AG09309 (cell line): ENCODE measurements at regions not wholly inside any gene's neighbourhood (a gene's known extent, or its start where the extent isn't known, plus 50 kb on each side); places are given as distances from the start of the nearest gene placed in this dataset.

Experiments used
- DNase-seq: peaks from one replicate; pipeline ENCODE4 v3.0.0-alpha.2; 2010; ENCODE audit warnings: low read depth
- H3K4me3 ChIP-seq: 2 replicates; pipeline ENCODE4 v1.5.1; 2011; ENCODE audit warnings: mild to moderate bottlenecking, low read depth, low read length, moderate library complexity; ENCODE audit not compliant: control insufficient read depth
- TF ChIP-seq, protein P1 (sequence below): IDR thresholded peaks from 2 replicates; pipeline ENCODE4 v1.5.1; 2011; ENCODE audit warnings: mild to moderate bottlenecking, low read depth, low read length, inconsistent platforms; ENCODE audit not compliant: insufficient read depth, control insufficient read depth; ENCODE audit errors: missing control alignments

DNA sequence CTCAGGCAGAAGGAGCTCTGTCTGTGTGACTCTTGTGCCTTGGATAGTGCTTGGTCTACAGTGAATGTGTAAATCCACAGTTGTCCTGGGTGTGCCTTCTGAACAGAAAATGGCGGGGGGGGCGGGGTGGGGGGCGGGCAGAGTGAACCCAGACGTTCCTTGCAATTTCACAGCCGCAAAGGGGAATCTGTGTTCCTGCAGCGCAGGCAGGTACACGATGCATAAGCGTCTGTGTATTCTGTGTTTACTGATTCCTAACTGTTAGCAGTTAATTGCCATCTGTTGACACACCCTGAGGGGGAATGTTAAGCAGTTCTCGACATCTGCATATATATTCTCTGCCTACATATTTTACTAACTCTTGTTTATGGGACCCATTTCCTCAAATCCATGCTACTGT, 123.5 kb upstream of the ZFHX3 start:
- no peak for DNase-seq
- H3K4me3 ChIP-seq = no peak overlapping the region
- TF ChIP-seq, protein P1, sequence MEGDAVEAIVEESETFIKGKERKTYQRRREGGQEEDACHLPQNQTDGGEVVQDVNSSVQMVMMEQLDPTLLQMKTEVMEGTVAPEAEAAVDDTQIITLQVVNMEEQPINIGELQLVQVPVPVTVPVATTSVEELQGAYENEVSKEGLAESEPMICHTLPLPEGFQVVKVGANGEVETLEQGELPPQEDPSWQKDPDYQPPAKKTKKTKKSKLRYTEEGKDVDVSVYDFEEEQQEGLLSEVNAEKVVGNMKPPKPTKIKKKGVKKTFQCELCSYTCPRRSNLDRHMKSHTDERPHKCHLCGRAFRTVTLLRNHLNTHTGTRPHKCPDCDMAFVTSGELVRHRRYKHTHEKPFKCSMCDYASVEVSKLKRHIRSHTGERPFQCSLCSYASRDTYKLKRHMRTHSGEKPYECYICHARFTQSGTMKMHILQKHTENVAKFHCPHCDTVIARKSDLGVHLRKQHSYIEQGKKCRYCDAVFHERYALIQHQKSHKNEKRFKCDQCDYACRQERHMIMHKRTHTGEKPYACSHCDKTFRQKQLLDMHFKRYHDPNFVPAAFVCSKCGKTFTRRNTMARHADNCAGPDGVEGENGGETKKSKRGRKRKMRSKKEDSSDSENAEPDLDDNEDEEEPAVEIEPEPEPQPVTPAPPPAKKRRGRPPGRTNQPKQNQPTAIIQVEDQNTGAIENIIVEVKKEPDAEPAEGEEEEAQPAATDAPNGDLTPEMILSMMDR = no peak

DNA sequence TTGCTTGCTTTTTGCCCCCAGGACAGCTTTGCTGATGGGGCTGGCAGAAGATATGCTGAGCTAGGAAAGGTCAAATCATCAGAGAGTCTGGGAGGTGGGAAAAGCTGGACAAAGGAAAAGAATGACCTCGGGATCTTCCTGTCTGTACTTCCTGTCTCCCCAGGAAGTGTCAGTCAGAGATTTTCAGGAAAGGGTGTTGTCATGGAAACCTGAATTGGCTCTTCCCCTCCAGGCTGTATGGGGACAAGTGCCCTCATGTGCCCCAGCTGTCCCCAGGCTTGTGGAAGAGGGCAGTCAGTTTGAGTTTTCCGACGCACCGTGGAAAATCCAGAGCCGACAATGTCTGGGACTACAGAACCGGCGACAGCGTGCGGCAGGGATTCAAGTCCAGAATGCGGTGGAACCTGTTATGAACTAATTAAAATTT, 122.7 kb upstream of the ZFHX3 start:
- DNase-seq = no peak
- no peak overlapping the region for H3K4me3 ChIP-seq
- TF ChIP-seq, protein P1 = no peak

DNA sequence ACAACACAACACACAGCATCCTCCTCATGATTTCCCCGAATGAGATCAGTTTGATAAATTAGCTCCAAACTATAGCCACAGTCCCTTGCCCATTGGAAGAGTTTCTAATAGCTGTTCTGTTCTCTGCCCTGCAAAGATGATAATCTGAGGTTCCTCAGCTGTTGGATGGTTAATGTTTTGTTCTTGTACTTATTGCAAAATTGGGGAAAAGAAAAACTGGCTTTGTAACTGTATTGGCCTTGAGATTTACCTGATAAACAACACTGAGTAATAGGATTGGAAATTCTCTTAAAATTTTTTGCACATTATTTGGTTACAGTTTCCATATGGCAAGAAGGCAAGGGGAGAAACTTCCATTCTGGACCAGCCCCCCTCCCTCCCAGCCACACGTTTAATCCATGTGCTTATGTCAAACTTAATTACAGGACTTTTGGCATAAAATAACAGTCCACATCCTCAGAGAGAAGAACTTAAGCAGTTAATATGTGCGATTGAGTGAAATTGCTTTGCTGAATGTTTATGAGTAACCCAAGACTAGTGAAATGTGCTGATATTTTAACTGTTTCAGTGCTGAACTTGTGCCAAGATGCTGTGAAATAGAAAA, 119.1 kb upstream of the ZFHX3 start:
- DNase-seq = no peak
- TF ChIP-seq, protein P1 = no peak
- H3K4me3 ChIP-seq = no peak overlapping the region

DNA sequence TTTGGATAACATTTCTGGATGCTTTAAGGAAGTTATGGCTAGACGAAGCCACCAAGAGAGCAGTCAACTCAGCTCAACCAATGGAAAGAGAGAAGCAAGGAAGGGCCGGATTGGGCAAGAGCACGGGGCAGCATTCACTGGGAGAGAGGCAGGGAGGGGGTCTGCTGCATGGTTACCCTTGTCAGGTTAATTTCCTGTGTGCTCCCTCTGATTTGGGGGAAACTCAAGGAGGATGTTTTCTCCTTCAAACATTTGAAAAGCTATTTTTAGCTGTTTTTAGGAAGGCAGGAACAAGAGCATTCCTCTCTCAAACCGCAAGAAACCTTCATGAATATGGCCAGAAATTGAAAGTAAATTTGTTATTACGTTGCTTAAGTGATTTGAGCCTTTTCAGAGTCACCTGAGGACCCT, 118.5 kb upstream of the ZFHX3 start:
- DNase-seq = no peak
- H3K4me3 ChIP-seq = peak overlapping the region; percentile 27
- TF ChIP-seq, protein P1 = no peak

DNA sequence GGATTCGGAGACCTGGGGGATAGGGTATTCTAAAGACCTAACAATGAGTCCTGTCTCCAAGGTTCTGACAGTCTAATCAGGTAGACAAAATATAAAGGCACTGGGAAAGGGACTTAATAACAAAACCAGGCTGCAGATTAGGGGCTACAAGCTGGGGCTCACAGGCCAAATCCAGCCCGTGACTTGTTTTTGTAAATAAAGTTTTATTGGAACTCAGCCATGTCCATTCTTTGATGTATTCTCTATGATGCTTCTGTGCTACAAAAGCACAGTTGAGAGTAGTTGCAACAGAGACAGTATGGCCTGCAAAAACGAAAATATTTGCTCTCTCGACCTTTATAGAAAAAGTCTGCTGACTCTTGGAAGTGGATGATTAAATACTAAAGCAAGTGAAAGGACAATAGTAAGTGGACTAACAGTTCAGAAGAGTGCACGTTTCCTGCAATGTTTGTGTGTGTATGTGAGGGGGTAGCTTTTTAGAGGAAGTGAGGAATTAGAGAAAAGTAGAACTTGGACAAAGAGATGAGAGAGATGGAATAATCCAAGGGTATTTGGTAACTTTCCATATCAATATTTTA, 115.4 kb upstream of the ZFHX3 start:
- TF ChIP-seq, protein P1 = no peak
- H3K4me3 ChIP-seq = no peak overlapping the region
- DNase-seq = no peak

DNA sequence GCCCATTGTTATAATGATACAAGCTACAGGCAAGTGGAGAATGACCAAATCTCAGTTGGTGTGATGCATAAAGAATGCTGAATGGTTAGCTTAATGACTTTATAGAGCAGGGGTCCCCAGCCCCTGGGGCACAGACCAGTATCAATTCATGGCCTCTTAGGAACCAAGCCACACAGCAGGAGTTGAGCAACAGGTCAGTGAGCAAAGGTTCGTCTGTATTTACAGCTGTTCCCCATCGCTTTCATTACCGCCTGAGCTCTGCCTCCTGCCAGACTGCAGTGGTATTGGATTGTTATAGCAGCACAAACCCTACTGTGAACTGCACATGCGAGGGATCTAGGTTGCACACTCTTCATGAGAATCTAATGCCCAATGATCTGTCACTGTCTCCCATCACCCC, 114.0 kb upstream of the ZFHX3 start:
- TF ChIP-seq, protein P1 = no peak
- DNase-seq = no peak
- H3K4me3 ChIP-seq = no peak overlapping the region
